HG02840 (cell line): ENCODE measurements at regions not wholly inside any gene's neighbourhood (a gene's known extent, or its start where the extent isn't known, plus 50 kb on each side); places are given as distances from the start of the nearest gene placed in this dataset.

Experiments used
- ATAC-seq: cut with Tn5 transposase; IDR thresholded peaks from one replicate; pipeline ENCODE4 v1.9.1; 2021; ENCODE audit warnings: mild to moderate bottlenecking, moderate library complexity, moderate number of reproducible peaks; ENCODE audit not compliant: unreplicated experiment, low FRiP score

DNA sequence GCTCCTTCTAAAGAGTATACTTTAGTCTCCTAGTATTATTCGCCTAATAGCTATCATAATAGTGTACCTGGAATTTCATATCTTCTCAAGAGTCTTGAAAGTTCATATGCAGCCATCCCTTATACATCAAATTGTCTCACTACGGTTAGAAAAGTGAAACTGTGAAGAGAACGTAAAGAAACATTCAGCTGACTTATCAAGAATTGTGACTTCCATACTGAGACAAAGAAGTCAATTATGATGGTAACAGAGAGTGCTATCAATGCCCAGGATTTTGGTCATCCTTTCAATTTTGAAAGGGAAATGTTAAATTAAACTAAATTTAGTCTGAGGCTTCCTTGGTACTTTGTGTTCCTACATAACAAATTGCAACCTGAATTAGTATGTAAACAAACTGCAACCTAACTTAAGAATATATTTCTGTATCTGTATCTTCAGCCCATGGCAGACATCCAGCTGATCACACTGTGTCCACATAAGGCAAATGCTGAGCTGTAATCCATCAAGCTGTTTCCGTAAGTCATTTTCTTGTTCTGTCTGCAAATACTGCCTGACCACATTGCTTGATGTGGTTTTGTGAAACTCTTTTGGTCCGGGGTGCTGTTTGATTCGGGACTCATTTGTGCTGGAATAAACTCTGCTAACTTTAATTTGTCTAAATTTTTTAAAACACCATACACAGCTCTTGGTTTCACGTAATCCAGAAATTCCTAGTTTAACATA is 469.6 kb downstream of the SI start:
- ATAC-seq, result no peak

DNA sequence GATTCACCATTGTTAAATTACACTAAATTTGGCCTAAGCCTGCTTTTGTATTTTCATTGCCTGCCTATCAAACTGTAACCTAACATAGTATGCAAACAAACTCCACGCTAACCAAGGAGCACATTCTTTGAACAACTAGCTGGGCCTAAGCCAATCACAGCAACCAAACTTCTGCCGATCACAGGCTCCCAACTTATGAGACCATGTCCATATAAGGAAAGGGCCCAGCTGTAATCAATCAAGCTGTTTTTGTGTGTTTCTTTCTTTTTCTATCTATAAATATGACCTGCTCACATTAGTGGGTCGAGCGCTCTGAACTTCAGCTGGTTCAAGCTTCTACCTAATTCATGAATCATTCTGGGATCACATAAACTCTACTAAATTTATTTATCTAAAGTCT is 473.6 kb downstream of the SI start:
- ATAC-seq, result no peak

DNA sequence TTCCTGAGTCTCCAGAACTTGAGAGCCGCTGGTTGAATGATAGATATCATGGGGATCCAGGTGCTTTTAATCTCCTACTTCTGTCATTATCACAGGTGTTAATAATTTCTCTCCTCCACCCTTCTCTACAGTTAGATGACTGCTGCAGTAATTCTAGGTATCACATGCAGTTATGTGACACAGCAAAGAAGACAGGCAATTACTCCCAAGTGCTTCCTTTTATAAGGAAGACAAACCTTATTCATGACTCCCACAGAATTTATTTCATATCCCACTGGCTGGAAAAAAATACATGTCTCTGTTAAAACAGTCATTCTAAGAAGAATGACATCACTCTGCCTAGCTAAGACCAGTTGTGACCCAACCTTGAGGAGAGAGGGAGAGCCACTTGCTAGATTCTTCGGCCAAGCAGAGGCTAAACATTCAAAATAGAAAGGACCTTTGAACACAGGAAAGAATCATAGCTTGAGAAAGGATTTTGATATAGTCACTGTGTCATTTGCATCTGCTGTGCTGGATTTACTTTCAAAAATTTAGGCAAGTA is 500.6 kb downstream of the SI start:
- ATAC-seq, result no peak

DNA sequence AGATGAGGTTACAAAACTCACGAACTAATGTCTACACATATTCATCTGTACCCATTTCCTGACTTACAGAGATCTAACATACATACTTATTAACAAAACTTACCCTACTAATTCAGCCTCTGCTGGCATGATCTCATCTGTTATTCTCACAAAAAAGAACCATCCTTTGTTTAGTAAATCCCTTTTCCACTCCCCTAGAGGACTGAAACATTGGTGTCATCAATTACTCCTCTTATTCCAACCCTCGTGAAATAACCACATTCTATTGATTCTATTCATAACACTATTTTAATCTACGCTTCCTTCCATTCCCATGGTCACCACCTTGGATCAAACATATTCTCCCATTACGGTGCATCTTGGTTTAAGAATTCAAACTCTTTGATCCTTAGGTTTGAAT is 505.9 kb downstream of the SI start:
- ATAC-seq, result no peak

DNA sequence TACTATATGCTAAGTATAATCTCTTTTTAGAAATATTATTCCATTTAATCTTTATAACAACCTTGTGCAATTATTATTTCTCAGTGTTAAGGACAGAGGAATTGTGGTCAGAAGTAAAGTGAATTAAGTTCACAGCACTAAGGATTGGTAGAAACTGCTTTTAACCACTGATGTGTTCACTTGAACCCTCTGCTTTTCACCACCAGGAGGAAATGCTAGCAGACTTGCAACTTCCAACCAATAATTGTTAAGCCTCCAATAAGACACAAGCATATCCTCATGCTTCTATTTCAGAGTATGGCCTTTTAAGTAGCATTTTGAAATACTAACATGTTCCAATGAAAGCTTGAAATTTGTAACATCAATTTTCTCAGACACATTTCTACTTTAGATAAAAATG is 527.4 kb downstream of the SI start:
- no peak for ATAC-seq

DNA sequence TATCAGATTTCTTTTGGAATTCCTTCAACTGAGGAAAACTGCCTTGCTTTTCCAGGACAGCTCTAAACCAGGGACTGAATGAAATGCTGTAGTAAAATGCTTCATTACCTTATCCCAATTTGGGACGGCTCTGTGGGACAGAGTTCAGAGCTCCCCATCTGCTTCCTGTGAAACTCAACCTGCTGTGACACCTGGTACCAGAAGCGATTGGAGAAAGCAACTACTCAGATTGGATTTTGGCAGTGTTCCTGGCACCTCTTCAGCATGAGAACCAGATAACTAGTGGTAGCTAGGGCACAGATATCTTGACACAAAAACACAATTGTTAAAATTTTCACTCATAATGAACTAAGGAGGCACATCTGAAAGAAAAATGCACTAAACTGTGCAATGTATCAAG is 539.1 kb downstream of the SI start:
- no peak for ATAC-seq

DNA sequence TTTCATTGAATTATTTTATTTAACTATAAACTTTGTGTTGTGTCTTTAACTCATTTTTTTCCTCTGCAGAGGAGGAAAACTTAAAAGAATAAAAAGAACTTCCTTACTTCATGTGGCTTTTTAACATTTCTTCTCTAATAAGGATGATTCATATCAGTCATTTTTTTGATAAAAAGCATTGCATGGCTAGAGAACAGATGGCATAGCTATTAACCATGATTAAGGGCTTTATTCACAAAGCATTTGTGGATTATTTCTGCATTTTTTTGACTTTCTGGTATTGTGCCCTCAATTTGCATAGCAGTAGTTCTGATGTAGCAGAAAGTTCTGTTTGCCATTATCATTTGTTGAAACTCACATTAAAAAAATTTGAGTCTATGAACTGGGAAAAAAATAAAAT is 540.8 kb downstream of the SI start:
- no peak for ATAC-seq

DNA sequence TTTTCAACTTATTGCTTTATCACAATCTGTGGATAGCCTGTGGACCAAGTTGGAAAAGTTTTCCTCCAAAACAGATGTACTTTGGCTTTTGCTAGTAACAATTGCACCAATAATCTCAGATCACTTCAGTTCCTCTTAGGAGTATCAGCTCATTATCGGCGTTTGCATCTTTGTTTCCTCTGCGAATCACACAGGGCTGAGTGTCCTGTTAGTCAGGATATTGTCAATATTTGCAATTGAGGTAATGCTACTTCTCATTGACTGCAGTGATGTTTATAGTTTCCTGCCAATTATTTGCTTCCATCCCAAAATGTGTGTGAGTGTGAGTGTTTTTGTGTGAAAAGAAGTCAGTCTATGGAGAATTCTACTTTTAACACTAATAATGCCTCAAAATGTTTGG is 545.0 kb downstream of the SI start:
- no peak for ATAC-seq

DNA sequence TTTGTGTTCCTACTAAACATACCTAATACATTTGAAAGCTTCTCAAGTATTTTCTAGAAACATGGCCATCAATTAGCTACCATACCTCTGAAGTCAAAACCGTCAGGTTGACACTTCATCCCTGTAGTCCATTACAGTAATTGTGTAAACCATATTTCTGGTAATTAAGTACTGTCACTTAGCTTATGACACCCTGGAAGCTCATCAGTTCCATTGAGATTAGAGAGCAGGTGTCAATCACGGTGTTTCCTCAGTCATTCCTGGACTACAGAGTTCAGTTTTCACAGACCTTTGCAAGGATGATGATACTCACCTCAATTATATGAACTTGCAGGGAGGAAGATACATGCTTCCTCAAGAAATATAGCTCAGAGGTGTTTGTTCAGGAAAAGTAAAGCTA is 552.0 kb downstream of the SI start:
- no peak for ATAC-seq

DNA sequence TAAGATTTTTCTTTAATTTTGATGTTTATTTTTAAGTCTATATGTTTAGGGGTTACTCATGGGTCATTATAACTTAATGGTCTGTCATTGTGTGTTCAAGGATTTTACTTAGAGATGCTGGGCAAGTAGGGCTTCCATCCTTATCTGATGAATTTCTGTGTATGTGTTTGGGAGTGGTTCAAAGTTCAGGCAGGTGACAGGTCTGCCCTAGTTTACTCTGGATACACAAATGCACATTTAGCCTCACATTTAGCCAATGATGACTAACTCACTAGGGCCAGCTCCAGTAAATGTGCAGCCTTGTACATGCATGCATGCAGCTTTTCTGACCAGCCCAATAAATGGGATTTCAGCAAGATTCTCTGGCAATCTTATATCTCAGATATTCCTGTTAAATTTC is 554.1 kb downstream of the SI start:
- ATAC-seq, result no peak

DNA sequence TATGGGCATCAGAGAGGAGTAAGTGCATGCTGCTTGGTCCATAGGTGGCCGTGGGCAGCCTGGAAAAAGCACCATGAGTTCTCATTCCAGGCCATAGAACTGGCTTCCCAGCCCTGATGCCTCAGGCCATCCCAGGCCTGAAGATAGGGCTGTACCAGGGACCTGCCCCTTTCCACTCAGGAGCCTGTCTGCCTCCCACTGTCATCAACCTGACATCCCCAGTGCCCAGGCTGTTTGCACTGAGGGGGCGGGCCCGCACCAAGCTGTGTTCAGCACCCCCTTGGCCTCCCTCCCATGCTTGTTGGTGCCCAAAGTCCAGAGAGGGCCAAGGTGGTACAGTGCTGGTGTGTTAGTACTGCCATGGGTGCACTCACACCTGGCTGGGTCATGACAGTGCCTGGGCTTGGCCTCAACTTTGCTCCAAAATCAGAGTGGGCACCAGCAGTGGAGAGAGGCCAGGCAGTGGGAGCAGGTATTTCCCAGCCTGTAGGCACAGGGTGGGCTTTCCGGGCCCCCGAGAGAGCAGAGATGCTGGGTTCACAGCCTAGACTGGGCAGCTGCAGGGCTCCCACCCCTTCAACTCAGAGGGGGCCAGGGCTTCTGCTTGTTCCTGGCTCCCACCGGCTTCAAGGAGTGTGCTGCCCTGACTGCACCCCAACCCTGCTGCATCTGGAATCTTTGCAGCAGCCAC is 556.1 kb downstream of the SI start:
- ATAC-seq, result no peak

DNA sequence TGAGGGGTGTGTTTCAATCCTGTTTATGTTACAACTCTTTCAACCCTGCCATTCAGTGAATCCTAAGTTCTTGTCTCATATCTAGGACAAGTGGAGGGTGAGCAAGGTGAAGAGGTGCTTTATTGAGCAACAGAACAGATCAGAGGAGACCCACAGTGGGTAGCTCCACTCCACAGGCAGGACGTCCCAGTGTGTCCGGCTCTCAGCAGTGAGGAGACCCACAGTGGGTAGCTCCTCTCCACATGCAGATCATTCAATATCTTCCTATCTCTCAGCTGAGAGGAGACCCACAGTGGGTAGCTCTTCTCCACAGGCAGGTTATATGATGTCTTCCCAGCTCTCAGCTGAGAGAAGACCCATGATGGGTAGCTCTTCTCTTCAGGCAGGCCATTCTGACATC is 556.7 kb downstream of the SI start:
- ATAC-seq, result no peak

DNA sequence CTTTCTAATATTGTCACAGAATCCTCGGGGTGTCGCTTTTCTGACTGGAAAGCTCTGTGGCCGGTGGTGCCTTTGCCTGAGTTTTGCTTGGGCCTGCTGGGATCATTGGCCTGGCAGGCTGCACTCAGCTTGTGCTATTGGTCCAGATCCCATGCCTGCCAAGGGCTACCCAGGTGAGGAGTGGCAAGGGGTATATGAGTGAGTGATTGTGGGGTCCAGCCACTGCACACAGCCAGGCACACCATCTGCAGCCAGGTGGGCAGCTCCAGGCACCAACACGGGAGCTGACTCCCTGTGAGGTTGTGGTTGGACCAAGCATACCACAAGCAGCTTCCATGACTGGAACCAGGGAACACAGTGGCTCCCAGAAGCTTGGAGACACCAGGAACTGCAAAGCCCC is 557.2 kb downstream of the SI start:
- ATAC-seq, result no peak

DNA sequence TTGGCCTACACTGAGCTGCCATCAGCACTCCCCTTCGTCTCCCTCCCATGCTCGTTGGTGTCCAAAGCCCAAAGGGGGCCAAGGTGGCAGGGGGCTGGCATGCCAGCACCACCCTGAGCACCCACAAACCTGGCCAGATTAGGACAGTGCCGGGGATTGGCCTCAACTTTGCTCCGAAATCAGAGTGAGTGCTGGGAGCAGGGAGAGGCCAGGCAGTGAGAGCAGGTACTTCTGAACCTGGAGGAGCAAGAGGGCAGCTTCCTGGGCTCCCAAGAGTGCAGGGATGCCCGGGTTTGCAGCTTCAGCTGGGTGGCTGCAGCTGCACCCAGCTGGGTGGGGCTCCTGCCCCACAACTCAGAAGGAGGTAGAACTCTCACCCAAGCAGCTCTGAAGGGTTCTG is 563.0 kb downstream of the SI start:
- ATAC-seq, result no peak

DNA sequence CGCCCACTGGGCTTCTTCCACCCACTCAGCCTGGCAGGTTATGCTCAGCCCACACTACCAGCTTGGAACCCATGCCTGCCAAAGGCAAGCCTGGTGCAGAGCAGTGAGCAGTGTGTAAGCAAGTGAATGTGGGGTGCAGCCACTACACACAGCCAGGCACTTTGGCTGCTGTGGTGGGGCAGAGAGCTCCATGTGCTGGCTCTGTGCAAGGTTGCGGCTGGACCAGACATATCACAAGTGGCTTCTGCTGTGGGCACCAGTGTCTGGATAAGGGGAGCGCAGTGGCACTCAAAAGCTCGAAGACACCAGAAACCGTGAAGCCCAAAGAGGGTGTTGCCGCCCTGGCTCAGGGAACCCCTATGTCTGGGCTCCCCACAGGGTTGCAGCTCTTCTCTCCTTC is 563.7 kb downstream of the SI start:
- no peak for ATAC-seq

DNA sequence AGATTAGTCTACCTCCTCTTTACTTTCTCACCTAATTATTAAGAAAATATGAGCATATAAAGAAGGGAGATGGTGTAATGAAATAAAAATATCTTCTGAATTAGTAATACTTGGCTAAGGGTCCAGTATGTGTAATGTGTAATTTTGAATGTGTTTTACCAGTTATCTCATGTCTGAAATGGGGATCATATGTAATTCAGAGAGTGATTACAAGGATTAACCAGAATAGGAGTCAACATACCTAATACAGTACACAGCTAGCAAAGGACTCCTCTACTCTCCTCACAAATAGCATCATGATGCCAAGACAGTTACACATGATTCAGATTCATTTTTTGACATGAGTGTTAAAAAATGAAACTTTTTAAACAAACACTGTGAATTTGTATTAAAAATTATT is 570.4 kb downstream of the SI start:
- ATAC-seq, result no peak

DNA sequence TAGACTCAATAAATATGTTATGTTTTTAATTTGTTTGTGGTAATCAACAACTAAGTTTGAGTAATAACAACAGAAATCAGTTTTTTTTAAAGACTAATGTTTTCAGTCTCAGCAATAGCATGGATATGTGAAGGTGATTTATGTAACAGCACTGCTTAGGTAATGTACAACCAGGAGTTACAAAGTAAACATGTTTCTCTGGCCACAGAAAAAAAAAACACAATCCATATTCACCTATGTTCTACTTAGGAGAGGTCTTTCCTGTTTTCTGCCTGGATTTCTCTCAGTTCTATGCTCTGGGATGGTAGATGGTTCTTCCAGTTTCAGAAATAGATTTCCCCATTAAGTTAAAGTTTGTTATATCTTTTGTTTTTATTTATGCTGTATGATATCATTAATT is 579.4 kb downstream of the SI start:
- ATAC-seq, result no peak

DNA sequence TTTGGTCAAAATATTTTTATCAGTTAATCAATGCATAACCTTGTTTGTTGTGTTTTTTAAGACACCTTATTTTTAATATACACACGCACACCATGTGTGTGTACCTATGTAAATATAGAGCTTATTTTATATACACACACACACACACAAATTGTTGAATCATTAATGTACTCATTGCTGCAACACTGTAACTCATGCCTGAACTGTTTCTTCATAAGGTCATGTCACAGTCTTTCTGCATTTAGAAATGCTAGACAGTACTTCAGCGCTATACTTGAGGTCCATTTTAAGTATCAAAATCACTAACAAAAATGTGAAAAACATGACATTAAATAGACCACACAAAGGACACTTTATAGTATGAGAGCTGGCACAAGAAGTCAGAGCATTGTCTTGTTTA is 589.4 kb downstream of the SI start:
- ATAC-seq, result no peak

DNA sequence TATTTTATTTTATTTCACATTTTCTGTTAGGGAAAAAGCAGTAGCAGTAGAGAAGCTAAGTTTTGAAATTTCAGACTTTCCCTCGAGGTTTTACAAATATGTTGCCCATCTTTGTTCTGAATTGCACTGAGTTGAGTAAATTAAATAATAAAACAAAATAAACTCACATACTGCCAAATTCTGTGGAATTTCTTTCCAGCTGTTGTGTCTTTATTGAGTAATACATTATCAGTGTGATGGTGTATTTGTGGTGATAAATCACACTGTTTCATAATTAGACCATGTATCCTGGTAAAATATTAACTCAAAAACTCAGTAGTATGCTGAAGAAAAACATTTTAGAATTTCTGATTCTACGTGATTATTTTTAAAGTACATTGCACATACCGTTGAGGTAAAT is 592.1 kb downstream of the SI start:
- no peak for ATAC-seq

DNA sequence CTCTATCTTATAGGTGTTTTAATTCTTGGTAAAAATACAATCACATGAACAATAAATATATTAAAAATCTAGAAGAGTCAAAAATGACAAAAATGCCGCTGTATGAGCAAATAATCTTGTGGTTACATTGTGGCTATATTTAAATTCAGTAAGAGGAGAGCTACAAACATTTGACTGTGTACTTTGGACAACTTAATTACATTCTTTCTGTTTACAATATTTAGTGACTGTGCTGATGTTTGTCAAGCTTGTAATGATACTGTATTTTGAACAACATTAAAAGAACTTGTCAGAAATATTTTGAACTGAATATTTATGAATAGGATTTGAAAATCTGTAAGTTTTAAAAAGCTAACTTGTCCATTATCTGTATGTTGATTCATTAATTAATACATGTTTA is 598.3 kb downstream of the SI start:
- no peak for ATAC-seq

DNA sequence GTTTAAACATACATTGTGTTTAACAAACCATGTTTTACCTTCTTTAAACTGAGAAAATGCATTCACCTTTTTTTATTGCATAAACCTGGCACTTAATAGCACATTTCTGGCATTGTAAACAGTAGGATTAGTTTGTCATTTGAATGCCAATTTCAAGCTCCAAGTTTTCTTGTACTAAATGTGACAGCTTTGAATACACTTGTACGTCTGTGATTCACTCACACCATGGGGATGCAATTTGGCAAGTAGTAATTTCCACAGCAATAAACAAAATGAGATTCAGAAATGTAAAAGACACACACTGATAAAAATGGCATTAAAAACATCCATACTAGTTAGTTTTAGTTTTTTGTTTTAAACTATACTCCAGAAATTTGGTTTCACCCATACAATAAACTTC is 598.9 kb downstream of the SI start:
- no peak for ATAC-seq

DNA sequence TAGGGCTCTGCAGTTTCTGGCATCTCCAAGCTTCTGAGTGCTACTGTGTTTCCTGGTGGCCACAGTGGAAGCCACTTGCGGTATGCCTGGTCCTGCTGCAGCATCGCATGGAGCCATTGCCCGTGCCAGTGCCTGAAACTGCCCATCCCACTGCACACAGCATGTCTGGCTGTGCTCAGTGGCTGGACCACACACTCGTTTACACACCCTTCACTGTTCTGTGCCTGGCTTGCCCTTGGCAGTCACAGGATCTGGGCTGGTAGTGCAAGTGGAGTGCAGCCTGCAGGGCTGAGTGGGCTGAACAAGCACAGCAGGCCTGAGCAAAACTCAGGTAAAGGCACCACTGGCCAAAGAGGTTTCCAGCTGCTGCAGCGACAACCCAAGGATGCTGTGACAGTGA is 600.0 kb downstream of the SI start:
- ATAC-seq, result no peak
